ENCODE measurements at regions not wholly inside any gene's neighbourhood (a gene's known extent, or its start where the extent isn't known, plus 50 kb on each side); places are given as distances from the start of the nearest gene placed in this dataset.
"Not testable (repeated sequence)": the region's sequence is repeated elsewhere in the genome, so short reads cannot be mapped to it uniquely, and the experiment has no call there.

- TF ChIP-seq CTCF, POLR2A (IDR thresholded peaks at IDR 0.05): not testable (repeated sequence)
Measured at GRCh38 chr12:9503384-9503783, 104.3 kb downstream of the KLRB1 start.
